K562 (cell line): ENCODE measurements at regions not wholly inside any gene's neighbourhood (a gene's known extent, or its start where the extent isn't known, plus 50 kb on each side); places are given as distances from the start of the nearest gene placed in this dataset.

Experiments used
- ATAC-seq: fragments of 200-7000 bp; cut with Tn5 transposase; 3 replicates; pipeline ENCODE4 v1.9.1; 2020; ENCODE audit warnings: moderate library complexity
- BruUV-seq: library from RNA; stranded (reverse); fragments of 400-500 nt; replicated peaks from 2 replicates; lab custom pipeline; 2021; lab: Mats Ljungman, UMichigan
- CTCF ChIA-PET: fragments of 300-600 bp; formaldehyde crosslinking; extraction: SDS; loops from one replicate; lab custom pipeline; 2021; ENCODE audit warnings: low intra/inter-chr PET ratio; lab: Yijun Ruan, JAX
- POLR2A ChIA-PET: fragments of 300-600, 350-650 bp; sonication (Branson Sonifier 250); formaldehyde crosslinking; extraction: SDS; loops from one replicate; lab custom pipeline; 2021; ENCODE audit warnings: antibody characterized with exemption, inconsistent platforms; lab: Yijun Ruan, JAX
- DNase-seq, 4 experiments: peaks; one replicate each; pipeline versions ENCODE4 v3.0.0 to v3.0.0-alpha.2; 2011 to 2018; ENCODE audit warnings: low spot score in 3 of 4, mixed read lengths in 3 of 4; ENCODE audit errors: extremely low read depth in 1 of 4
- FAIRE-seq: peaks from 2 replicates; lab custom pipeline; 2011; peaks lifted over from hg19 to GRCh38; lab: Jason Lieb, UNC
- H2AFZ ChIP-seq: 2 replicates; pipeline ENCODE4 v1.6.0; 2011; ENCODE audit warnings: low read depth, low read length, control low read depth, inconsistent platforms
- H3K27ac ChIP-seq: fragments of 200-600 bp; 3 replicates; pipeline ENCODE4 v1.8.0; 2011; ENCODE audit warnings: low read depth, mild to moderate bottlenecking, control low read depth, inconsistent platforms, low read length, moderate library complexity, mixed read lengths; ENCODE audit errors: extremely low read depth
- H3K27me3 ChIP-seq, 2 experiments: fragments of 300-600 bp in 1 of 2; 2 replicates in 1 of 2; 3 replicates in 1 of 2; pipeline versions ENCODE4 v1.6.0 to v1.8.0; 2011; ENCODE audit warnings: inconsistent platforms in 2 of 2, low read length in 2 of 2, mild to moderate bottlenecking in 1 of 2, mixed read lengths in 1 of 2, moderate library complexity in 1 of 2; ENCODE audit not compliant: control insufficient read depth in 2 of 2, insufficient read depth in 2 of 2
- H3K36me3 ChIP-seq: fragments of 300-600 bp; 3 replicates; pipeline ENCODE4 v1.8.0; 2011; ENCODE audit warnings: mild to moderate bottlenecking, low read length, inconsistent platforms; ENCODE audit not compliant: control insufficient read depth, insufficient read depth
- H3K4me1 ChIP-seq, 2 experiments: fragments of 200-600 bp in 1 of 2; replicated peaks in 1 of 2; 2 replicates in 1 of 2; 3 replicates in 1 of 2; pipeline versions ENCODE4 v1.5.1 to v1.8.0; 2011; ENCODE audit warnings: inconsistent platforms in 2 of 2, low read length in 2 of 2, mild to moderate bottlenecking in 1 of 2, mixed read lengths in 1 of 2, moderate library complexity in 1 of 2; ENCODE audit not compliant: control insufficient read depth in 2 of 2, insufficient read depth in 2 of 2
- H3K4me2 ChIP-seq: 2 replicates; pipeline ENCODE4 v1.6.1; 2011; ENCODE audit warnings: low read length, control low read depth, inconsistent platforms, mixed read lengths; ENCODE audit not compliant: insufficient read depth
- H3K4me3 ChIP-seq: fragments of 200-600 bp; sonication (generic), shearing (Covaris generic); 2 replicates; pipeline ENCODE4 v1.5.1; 2016; ENCODE audit warnings: control low read depth, inconsistent platforms
- H3K79me2 ChIP-seq: fragments of 200-600 bp; 3 replicates; pipeline ENCODE4 v1.8.0; 2011; ENCODE audit warnings: low read length, inconsistent platforms; ENCODE audit not compliant: control insufficient read depth, insufficient read depth
- H3K9ac ChIP-seq, 2 experiments: 2 replicates each; pipeline versions ENCODE4 v1.6.0 to v1.6.1; 2011; ENCODE audit warnings: low read depth in 2 of 2, low read length in 2 of 2, control low read depth in 1 of 2, inconsistent platforms in 1 of 2, mild to moderate bottlenecking in 1 of 2, mixed read lengths in 1 of 2; ENCODE audit not compliant: insufficient read depth in 1 of 2
- H3K9me1 ChIP-seq: one replicate; pipeline ENCODE4 v1.6.0; 2011; ENCODE audit warnings: inconsistent platforms, mild to moderate bottlenecking, low read length, moderate library complexity; ENCODE audit not compliant: control insufficient read depth, insufficient read depth
- H3K9me3 ChIP-seq: replicated peaks from 2 replicates; pipeline ENCODE4 v1.5.1; 2011; ENCODE audit warnings: low read depth, low read length, inconsistent platforms; ENCODE audit not compliant: control insufficient read depth, insufficient read depth
- H4K20me1 ChIP-seq: replicated peaks from 2 replicates; pipeline ENCODE4 v1.6.1; 2011; ENCODE audit warnings: low read length, inconsistent platforms, mixed read lengths; ENCODE audit not compliant: control insufficient read depth, insufficient read depth
- GTF2F1 ChIP-seq: IDR thresholded peaks from 2 replicates; pipeline ENCODE4 v1.6.1; 2011; ENCODE audit warnings: low read depth, low read length, improper control_type of control experiment
- PCBP1 ChIP-seq: fragments of 200-400 bp; formaldehyde crosslinking; IDR thresholded peaks from 2 replicates; pipeline ENCODE4 v1.6.1; 2018; ENCODE audit warnings: mild to moderate bottlenecking, low read depth, low read length; ENCODE audit not compliant: poor library complexity, severe bottlenecking
- SMARCC2 ChIP-seq: fragments of 450-650 bp; IDR thresholded peaks from 2 replicates; pipeline ENCODE4 v1.6.1; 2017; ENCODE audit warnings: antibody characterized with exemption, moderate library complexity, mild to moderate bottlenecking, low read depth
- SRSF1 ChIP-seq: fragments of 200-400 bp; formaldehyde crosslinking; IDR thresholded peaks from 2 replicates; pipeline ENCODE4 v1.6.1; 2017; ENCODE audit warnings: mild to moderate bottlenecking, low read depth, low read length, moderate library complexity
- WGBS: fragments of 100-300 bp; shearing (Covaris generic); methylation state at CpG from one replicate; pipeline ENCODE4 v1.1.6; 2016; ENCODE audit warnings: low coverage, mixed read lengths; ENCODE audit not compliant: insufficient coverage; ENCODE audit errors: missing lambda C conversion rate; 5-methylcytosine and 5-hydroxymethylcytosine counted together
- in situ Hi-C: fragments of 300-500 bp; cut with MboI; formaldehyde crosslinking; loops from 4 replicates; pipeline ENCODE4 v1.15.0; 2018; ENCODE audit warnings: inconsistent platforms, mixed read lengths
- intact Hi-C: fragments of 100-400 bp; cut with micrococcal nuclease; formaldehyde crosslinking; loops from 2 replicates; pipeline ENCODE4 v1.14.2; 2022
- TF ChIP-seq, protein P1 (sequence below), 2 experiments: fragments of 150-350 bp in 1 of 2; IDR thresholded peaks; 2 replicates each; pipeline ENCODE4 v1.6.1; 2012 to 2016; ENCODE audit warnings: low read depth in 2 of 2, low read length in 2 of 2, mild to moderate bottlenecking in 1 of 2, moderate library complexity in 1 of 2
- TF ChIP-seq, protein P2 (sequence below), 2 experiments: fragments of 450-650 bp in 1 of 2; IDR thresholded peaks; 2 replicates each; pipeline ENCODE4 v1.6.1; 2011 to 2017; ENCODE audit warnings: low read depth in 2 of 2, antibody characterized with exemption in 1 of 2, borderline replicate concordance in 1 of 2, low read length in 1 of 2, mild to moderate bottlenecking in 1 of 2, mixed read lengths in 1 of 2; ENCODE audit not compliant: control insufficient read depth in 1 of 2
- TF ChIP-seq, protein P3 (sequence below): fragments of 250-450 bp; sonication (Bioruptor Pico); IDR thresholded peaks from 2 replicates; pipeline ENCODE4 v1.5.0; 2021; ENCODE audit warnings: mild to moderate bottlenecking, borderline replicate concordance

DNA sequence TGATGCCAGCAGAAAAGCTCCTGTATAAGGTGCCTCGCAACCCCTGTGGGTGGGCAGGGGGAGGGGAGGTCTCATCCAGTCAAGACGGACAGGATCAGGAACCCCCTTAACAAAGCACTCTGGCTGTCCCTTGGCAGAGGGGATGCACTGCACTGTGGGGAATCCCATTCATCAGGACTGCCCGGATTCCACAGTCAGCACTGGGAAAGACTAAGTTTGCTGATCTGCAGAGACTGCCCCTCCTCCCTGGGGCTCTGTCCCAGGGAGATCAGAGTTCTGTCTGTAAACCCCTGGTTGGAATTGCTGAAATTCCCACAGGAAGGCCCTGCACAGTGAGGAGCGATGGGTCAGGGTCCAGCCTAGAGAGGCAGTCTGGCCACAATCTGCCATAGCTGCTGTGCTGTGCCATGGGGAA is 149.5 kb upstream of the RBBP8 start (continued):
- TF ChIP-seq PCBP1 (no peak), SMARCC2 (no peak), SRSF1 (no peak)
- TF ChIP-seq, protein P1, sequence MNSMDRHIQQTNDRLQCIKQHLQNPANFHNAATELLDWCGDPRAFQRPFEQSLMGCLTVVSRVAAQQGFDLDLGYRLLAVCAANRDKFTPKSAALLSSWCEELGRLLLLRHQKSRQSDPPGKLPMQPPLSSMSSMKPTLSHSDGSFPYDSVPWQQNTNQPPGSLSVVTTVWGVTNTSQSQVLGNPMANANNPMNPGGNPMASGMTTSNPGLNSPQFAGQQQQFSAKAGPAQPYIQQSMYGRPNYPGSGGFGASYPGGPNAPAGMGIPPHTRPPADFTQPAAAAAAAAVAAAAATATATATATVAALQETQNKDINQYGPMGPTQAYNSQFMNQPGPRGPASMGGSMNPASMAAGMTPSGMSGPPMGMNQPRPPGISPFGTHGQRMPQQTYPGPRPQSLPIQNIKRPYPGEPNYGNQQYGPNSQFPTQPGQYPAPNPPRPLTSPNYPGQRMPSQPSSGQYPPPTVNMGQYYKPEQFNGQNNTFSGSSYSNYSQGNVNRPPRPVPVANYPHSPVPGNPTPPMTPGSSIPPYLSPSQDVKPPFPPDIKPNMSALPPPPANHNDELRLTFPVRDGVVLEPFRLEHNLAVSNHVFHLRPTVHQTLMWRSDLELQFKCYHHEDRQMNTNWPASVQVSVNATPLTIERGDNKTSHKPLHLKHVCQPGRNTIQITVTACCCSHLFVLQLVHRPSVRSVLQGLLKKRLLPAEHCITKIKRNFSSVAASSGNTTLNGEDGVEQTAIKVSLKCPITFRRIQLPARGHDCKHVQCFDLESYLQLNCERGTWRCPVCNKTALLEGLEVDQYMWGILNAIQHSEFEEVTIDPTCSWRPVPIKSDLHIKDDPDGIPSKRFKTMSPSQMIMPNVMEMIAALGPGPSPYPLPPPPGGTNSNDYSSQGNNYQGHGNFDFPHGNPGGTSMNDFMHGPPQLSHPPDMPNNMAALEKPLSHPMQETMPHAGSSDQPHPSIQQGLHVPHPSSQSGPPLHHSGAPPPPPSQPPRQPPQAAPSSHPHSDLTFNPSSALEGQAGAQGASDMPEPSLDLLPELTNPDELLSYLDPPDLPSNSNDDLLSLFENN (IDR thresholded peaks at IDR 0.05; ENCODE audit: low read depth in 2 of 2, low read length in 2 of 2) = no peak

DNA sequence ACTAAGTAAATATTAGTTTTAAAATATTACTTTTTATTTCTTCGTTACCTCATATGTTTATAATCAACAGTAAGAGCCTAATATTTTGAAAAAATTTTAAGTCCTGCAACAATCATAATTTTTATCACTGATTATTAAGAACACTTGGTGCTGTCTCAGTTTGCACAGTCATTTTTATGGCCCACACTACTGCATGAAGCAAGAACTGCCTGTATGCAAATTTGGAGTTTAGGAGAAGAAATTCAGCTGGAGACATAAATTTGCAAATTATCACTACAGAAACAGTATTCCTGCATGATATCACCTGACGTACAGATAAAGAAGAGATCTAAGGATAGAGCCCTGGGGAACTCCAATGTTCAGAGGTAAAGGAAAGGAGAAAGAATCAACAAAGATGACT is 144.1 kb upstream of the RBBP8 start:
- no peak for ATAC-seq
- Histone ChIP-seq H3K4me2 (no peak overlapping the region), H2AFZ (no peak overlapping the region)
- no peak for DNase-seq
- in situ Hi-C loops = no loop called here
- TF ChIP-seq, protein P2, sequence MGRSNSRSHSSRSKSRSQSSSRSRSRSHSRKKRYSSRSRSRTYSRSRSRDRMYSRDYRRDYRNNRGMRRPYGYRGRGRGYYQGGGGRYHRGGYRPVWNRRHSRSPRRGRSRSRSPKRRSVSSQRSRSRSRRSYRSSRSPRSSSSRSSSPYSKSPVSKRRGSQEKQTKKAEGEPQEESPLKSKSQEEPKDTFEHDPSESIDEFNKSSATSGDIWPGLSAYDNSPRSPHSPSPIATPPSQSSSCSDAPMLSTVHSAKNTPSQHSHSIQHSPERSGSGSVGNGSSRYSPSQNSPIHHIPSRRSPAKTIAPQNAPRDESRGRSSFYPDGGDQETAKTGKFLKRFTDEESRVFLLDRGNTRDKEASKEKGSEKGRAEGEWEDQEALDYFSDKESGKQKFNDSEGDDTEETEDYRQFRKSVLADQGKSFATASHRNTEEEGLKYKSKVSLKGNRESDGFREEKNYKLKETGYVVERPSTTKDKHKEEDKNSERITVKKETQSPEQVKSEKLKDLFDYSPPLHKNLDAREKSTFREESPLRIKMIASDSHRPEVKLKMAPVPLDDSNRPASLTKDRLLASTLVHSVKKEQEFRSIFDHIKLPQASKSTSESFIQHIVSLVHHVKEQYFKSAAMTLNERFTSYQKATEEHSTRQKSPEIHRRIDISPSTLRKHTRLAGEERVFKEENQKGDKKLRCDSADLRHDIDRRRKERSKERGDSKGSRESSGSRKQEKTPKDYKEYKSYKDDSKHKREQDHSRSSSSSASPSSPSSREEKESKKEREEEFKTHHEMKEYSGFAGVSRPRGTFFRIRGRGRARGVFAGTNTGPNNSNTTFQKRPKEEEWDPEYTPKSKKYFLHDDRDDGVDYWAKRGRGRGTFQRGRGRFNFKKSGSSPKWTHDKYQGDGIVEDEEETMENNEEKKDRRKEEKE (IDR thresholded peaks at IDR 0.05; ENCODE audit: borderline replicate concordance in 1 of 2, control insufficient read depth in 1 of 2, low read depth in 2 of 2, low read length in 1 of 2) = no peak
- TF ChIP-seq GTF2F1 = no peak
- TF ChIP-seq, protein P3, sequence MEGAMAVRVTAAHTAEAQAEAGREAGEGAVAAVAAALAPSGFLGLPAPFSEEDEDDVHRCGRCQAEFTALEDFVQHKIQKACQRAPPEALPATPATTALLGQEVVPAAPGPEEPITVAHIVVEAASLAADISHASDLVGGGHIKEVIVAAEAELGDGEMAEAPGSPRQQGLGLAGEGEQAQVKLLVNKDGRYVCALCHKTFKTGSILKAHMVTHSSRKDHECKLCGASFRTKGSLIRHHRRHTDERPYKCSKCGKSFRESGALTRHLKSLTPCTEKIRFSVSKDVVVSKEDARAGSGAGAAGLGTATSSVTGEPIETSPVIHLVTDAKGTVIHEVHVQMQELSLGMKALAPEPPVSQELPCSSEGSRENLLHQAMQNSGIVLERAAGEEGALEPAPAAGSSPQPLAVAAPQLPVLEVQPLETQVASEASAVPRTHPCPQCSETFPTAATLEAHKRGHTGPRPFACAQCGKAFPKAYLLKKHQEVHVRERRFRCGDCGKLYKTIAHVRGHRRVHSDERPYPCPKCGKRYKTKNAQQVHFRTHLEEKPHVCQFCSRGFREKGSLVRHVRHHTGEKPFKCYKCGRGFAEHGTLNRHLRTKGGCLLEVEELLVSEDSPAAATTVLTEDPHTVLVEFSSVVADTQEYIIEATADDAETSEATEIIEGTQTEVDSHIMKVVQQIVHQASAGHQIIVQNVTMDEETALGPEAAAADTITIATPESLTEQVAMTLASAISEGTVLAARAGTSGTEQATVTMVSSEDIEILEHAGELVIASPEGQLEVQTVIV (CRISPR knock-in tag) = no peak
- TF ChIP-seq, all 486 proteins: peak for 0
- Histone ChIP-seq H3K4me1 (no peaks in the 10 kb centered on the region), H3K9me1 (no peaks in the 10 kb centered on the region), H3K4me3 (no peak overlapping the region), H3K9me3 (no peaks in the 10 kb centered on the region), H3K36me3 (no peaks in the 10 kb centered on the region), H3K79me2 (no peaks in the 10 kb centered on the region), H3K9ac (no peak overlapping the region), H3K27me3 (peaks cover 2 to 6% of the 10 kb centered on the region in 2 experiments; a peak in 2 of 5 replicates), H4K20me1 (no peaks in the 10 kb centered on the region), H3K27ac (no peak overlapping the region)
- intact Hi-C loops = no loop called here
- BruUV-seq = no TSS peak
- ChIA-PET CTCF (no interaction called here), POLR2A (no interaction called here)
- 3% methylated on average over 2 of the region's 2 CpGs for WGBS
- no peak for FAIRE-seq
